ENCODE measurements at regions not wholly inside any gene's neighbourhood (a gene's known extent, or its start where the extent isn't known, plus 50 kb on each side); places are given as distances from the start of the nearest gene placed in this dataset.
"Not testable (repeated sequence)": the region's sequence is repeated elsewhere in the genome, so short reads cannot be mapped to it uniquely, and the experiment has no call there.

DNA sequence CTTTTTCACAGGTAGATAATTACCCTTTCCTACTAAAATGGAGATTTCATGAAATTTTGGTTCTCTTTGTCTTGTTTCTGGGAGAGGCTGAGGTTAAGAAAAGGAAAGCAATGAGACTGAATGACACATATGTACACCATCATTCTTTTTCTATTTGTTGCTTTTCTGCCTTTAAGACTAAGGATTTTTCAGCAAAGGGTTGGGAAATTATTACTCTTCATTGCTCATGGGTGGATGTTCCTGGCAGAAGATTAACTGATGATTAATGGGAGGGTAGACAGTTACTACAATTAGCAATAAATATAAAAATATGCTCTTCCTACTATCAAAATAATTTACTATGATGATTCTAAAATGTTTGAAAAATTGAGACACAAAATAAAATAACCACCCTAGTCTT lies 316.5 kb upstream of the USP24 start:
- DNase-seq (ENCODE audit: low spot score) = no peak

DNA sequence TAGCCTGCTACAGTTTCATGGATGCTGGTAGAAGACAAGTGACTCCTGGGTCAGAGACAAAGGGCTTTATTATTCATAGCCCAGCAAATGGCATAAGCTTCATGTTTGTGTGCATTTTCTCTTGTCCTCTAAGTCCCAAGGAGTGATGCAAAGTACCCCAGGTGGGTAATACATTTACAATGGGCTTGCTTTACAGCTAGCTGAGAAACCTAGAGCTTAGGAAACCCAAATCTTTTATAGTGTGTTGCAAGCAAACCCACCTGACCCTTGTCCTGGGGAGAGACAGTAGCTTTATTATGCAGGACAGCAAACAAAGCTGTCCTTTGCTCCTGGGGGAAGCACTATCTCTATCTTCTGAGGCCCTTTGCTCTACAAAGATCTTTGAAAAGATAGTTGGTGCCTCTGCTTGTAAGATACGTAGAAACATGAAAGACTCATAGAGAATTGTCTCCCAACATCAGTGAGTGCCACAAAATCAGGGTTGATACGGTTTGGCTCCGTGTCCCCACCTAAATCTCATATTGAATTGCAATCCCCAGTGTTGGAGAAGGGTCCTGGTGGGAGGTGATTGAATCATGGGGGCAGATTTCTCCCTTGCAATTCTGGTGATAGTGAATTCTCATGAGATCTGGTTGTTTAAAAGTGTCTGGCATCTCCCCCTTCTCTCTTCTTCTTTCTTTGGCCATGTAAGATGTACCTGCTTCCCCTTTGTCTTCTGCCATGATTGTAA lies 315.8 kb upstream of the USP24 start:
- no peak for DNase-seq (ENCODE audit: low spot score)

- DNase-seq (ENCODE audit: low spot score) = no peak
These were observed 313.9 kb upstream of the USP24 start for GRCh38 chr1:55529017-55529416.

DNA sequence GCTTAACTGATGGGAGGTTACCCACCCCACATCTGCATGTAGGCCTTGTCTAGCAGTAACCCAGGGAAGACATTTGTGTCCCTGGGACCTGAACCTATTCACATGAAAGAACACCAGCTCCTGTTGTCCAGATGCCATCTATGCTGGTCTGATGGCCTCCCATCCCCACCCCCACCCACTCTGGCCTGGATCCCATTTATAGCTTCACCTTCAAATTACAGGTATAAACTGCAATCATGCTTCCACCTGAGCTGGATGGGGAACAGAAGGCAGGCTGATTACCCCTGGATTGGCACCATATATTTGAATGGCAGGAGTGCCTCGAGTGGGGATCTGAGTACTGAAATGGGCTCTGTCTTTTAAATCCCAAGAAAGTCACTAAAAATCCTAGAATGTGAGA lies 312.7 kb upstream of the USP24 start:
- no peak for DNase-seq (ENCODE audit: low spot score)

DNA sequence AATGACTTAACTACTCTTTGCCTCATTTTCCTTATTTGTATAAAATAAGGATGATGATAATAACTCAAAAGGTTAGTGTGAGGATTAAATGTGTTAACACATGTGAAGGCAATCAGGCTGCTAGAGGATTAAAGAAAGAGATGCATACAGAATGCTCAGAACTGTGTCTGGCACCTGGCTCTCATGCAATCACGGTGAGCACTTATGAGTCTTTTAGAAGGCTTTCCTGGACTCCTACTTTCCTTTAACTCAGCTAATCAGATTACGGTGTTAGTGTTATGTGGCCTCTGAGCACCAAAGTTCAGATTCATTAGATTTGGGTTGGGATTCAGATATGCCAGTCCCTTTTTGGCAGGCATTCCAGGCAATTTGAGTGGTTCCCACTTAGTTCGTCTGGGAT lies 311.6 kb upstream of the USP24 start:
- DNase-seq (ENCODE audit: low spot score) = no peak

GRCh38 chr1:55524006-55524405 lies 308.8 kb upstream of the USP24 start:
- no peak for DNase-seq (ENCODE audit: low spot score)

- no peak for DNase-seq (ENCODE audit: low spot score)
These were observed 307.8 kb upstream of the USP24 start for GRCh38 chr1:55522982-55523381.

DNA sequence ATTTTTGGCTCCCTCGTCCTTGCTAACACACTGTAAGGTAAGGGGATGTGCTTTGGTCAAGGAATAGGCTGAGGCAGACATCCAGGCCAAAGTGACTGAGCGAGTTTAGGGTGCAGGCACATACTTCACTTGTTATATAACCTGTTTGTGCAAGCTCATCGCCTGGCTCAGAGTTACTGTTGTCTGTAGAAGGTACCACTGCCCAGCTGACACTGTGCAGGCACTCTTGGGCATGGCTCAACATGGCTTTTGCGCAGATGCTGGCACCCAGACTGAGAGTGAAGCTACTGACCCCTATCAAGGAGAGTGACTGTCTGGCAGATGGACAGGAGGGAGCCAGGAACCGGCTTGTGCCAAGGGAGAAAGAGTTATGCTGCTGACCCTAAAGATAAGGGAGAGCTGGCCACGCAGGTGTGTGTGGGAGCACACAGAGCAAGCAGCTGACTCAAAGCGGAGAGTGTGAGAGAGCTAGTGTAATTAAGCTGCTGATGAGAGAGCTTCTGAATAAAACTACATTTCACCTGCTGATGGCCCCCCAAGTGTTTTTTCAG lies 307.3 kb upstream of the USP24 start:
- DNase-seq (ENCODE audit: low spot score) = no peak

DNA sequence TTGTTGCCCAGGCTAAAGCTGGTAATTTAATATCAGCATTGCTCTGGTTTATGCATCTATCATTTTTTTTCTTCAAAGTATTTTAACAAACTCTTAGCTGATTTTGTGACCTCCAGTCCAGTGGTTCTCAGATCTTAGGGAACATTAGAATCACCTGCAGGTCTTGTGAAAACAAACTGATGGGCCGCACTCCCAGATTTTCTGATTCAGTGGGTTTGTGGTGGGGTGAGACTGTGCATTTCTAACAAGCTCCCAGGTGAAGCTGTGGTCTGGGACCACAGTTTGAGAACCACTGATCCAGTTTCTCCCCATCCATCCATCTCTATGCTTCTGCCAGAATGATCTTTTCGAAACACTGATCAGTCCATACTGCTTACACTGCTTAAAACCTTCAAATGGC lies 305.7 kb upstream of the USP24 start:
- no peak for DNase-seq (ENCODE audit: low spot score)

GRCh38 chr1:55519937-55520683 lies 304.9 kb upstream of the USP24 start:
- DNase-seq (ENCODE audit: low spot score) = no peak

- no peak for DNase-seq (ENCODE audit: low spot score)
These were observed 304.1 kb upstream of the USP24 start for GRCh38 chr1:55519276-55519675.

DNA sequence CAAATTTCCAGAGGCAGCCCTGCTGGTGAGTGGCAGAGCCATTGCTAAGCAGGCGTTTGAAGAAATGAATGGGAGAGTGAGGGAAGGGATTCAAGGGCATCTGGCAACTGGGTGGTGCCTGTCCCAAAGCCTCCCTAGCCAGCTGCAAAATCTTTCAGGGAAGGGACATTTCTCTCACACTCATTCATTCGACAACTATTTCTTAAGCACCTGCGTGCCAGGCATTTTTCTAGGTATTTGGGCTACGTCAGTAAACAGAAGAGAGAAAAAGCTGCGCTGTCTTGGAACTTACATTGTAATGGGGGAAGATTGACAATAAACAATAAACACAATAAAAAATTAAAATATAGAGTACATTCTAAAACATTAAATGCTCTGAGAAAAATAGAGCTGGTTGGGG lies 301.9 kb upstream of the USP24 start:
- no peak for DNase-seq (ENCODE audit: low spot score)

- DNase-seq (ENCODE audit: low spot score) = not testable (repeated sequence)
These were observed 299.4 kb upstream of the USP24 start for GRCh38 chr1:55514571-55514970.

- no peak for DNase-seq (ENCODE audit: low spot score)
These were observed 297.3 kb upstream of the USP24 start for GRCh38 chr1:55512466-55512865.

DNA sequence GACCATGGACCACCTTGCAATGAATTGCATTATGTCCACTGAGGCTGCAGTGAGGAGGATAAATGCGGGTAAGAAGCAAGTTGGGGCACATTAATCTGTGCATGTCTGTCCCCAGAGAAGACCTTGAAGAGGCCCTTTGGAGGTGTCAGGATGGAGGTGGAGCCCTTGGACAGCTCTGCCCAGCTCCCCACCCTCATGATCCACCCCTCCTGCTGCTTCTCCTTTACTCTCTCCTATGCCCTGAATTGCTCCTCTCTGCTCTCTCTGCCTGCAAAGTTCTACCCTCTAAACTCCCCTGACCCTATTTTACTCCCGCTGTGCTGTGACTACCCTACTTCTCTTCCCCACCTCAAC lies 292.4 kb upstream of the USP24 start:
- DNase-seq (ENCODE audit: low spot score) = no peak

GRCh38 chr1:55506740-55507577 lies 291.8 kb upstream of the USP24 start:
- DNase-seq (ENCODE audit: low spot score) = no peak

GRCh38 chr1:55505326-55505725 lies 290.2 kb upstream of the USP24 start:
- DNase-seq (ENCODE audit: low spot score) = no peak

DNA sequence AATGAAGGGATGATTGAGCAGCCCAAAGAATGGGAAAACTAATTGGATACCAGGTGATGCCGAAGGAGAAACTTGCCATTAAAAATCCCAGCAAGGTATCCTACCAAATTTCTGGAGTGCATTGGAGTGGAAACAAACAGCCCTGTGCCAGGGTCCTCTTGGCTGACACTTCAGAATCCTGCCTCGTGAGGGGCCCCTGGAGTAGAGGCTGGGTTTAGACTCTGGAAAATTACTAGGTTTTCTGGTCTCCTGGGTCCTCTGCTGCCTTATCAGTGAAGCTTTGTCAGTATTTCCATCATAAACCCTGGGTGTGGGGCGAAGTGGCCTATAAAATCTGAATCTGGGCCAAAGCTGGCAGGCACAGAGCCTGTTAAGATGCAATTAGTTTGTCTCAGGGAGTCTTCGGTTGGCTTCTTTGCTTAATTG lies 289.2 kb upstream of the USP24 start:
- no peak for DNase-seq (ENCODE audit: low spot score)

DNA sequence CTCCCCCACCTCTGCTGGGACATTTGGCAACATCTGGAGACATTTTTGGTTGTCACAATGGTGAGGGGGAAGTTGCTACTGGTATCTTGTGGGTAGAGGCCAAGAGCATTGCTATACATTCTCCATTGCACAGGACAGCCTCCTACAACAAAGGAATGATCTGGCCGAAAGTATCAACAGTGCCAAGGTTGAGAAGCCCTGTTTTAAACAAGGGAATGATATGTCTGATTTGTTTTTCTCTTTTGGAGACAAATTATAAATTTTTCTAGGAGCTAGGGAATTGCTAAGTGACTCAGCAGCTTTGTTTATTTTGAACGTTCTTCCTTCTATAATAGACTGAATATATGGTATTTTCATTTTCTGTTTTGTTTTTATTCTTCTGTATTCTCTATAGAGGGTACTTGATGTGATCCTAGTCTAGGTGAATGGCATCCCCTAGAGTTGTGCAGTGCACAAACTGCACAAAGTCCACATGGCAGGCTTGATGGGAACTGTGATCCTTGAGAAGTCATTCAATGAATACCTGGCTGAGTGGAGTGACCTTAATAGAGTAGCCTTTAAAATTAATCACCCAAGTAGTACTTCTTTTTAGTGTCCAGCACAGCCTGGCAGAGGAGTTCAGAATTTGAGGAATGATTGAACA lies 288.6 kb upstream of the USP24 start:
- no peak for DNase-seq (ENCODE audit: low spot score)

- DNase-seq (ENCODE audit: low spot score) = no peak
These were observed 285.4 kb upstream of the USP24 start for GRCh38 chr1:55500601-55501000.

DNA sequence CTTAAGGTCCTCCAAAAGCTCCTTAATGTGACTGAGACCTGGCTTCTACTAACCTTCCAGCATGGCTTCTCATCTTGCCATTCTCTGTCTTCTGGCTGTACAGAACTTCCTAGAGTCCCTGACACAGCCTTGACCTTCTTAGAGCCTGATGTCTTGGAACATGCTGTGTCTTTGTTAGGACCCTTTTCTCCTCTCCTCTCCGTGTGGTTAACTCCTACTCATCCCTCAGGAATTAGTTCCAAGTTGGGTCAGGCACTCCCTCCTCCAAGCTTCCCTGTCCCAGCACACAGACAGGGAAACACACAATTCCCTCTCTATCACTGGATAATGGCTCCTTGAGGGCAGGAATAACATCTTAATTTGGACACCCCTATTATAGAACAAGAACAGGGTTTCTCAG lies 275.4 kb upstream of the USP24 start:
- DNase-seq (ENCODE audit: low spot score) = no peak

DNA sequence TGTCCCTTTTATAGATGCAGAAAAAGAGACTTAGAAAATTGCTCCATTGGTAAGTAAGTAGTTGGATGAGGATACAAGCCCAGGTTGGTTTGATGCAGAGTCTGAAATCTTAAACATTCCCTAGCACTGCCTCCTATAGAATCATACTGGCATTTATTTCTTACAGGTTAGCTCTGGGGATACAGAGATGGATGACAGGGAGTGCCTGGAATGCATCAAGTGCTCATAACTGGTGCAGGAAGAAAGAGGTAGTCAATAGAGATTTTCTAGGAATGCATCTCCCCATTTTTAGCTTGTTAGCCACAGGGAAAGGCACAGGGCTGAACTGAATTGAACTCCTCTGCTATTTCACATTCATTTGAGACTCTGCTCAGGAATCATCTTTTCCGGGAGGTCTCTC lies 269.0 kb upstream of the USP24 start:
- DNase-seq (ENCODE audit: low spot score) = no peak

All from CD4-positive, alpha-beta T cell treated with Interleukin-15 for 4 hours (primary cell).